ENCODE measurements at regions not wholly inside any gene's neighbourhood (a gene's known extent, or its start where the extent isn't known, plus 50 kb on each side); places are given as distances from the start of the nearest gene placed in this dataset.

DNA sequence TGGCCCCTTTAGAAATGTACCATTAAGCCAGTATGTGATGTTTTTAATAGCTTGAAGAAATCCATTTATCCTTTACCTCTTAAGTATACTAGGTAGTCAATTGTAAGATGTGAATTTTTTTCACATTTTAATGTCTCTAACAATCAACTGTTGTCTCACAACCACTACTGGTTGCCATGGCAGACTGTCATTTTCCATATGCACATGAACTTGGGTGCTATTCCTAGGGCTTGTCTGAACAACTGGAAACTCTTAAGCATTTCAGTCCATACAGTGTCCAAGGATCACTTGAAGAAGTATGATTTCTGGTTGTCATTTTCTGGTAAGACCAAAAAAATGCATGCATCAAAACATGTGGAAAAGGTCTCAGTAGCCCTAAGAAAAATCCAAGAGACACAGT is 315.1 kb downstream of the HHIPL2 start:
- Histone ChIP-seq H3K36me3 (ENCODE audit: insufficient read depth, insufficient read length, low read length) (no peaks in the 10 kb centered on the region), H3K9ac (ENCODE audit: insufficient read length, low read depth) (no peak overlapping the region), H3K4me1 (ENCODE audit: insufficient read depth, insufficient read length) (no peaks in the 10 kb centered on the region), H3K4me3 (ENCODE audit: insufficient read length, low read depth) (no peak overlapping the region), H3K9me3 (ENCODE audit: insufficient read depth, low read length) (no peaks in the 10 kb centered on the region), H3K27me3 (ENCODE audit: insufficient read depth, insufficient read length) (no peaks in the 10 kb centered on the region)
- no peak for TF ChIP-seq YY1 (IDR thresholded peaks at IDR 0.05; ENCODE audit: insufficient read depth, insufficient read length)
- TF ChIP-seq ZNF274 (IDR thresholded peaks at IDR 0.05; ENCODE audit: low read depth, low read length), result no peak
- TF ChIP-seq SUZ12 (IDR thresholded peaks at IDR 0.05; ENCODE audit: extremely low read depth, insufficient read depth, insufficient read length), result no peak
- DNase-seq (ENCODE audit: low read depth, low spot score), result no peak

DNA sequence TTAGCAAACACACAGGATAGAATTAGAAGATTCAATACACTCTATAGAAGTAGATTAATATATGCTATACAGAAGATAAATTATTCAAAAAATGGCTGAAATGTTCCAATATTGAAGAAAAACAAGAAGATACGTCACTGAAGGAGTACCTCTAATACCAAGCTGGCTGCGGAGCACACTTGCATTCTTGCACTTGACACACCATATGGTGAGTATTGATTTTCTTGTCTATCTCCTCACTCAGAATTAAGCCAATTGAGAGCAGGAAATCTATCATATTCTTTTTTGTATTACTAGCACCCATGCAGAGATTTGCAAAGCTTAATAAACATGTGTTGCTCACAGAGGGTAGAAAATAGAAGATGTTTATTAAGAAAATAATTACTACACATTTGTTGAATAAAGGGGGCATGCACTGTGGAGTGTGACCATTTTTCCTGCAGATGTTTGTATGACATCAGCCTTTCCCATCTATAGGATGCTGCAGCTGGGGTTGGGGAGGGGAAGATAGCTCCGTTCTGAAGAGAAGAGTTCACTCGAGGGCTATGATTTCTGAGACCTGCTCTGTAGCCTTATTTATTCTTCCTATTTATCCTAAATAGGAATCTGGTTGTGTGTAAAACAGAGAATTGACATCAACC is 318.1 kb downstream of the HHIPL2 start:
- no peak overlapping the region for H3K4me3 ChIP-seq (ENCODE audit: insufficient read length, low read depth)
- H3K27me3 ChIP-seq (ENCODE audit: insufficient read depth, insufficient read length), result no peaks in the 10 kb centered on the region
- H3K36me3 ChIP-seq (ENCODE audit: insufficient read depth, insufficient read length, low read length), result no peaks in the 10 kb centered on the region
- no peaks in the 10 kb centered on the region for H3K9me3 ChIP-seq (ENCODE audit: insufficient read depth, low read length)
- no peaks in the 10 kb centered on the region for H3K4me1 ChIP-seq (ENCODE audit: insufficient read depth, insufficient read length)
- no peak overlapping the region for H3K9ac ChIP-seq (ENCODE audit: insufficient read length, low read depth)
- TF ChIP-seq YY1 (IDR thresholded peaks at IDR 0.05; ENCODE audit: insufficient read depth, insufficient read length), result no peak
- TF ChIP-seq SUZ12 (IDR thresholded peaks at IDR 0.05; ENCODE audit: extremely low read depth, insufficient read depth, insufficient read length), result no peak
- TF ChIP-seq ZNF274 (IDR thresholded peaks at IDR 0.05; ENCODE audit: low read depth, low read length), result no peak
- no peak for DNase-seq (ENCODE audit: low read depth, low spot score)

GRCh38 chr1:222225316-222225691 is 322.6 kb downstream of the HHIPL2 start:
- Histone ChIP-seq H3K9me3 (ENCODE audit: insufficient read depth, low read length) (peaks cover 27% of the 10 kb centered on the region), H3K27me3 (ENCODE audit: insufficient read depth, insufficient read length) (no peaks in the 10 kb centered on the region), H3K9ac (ENCODE audit: insufficient read length, low read depth) (no peak overlapping the region), H3K36me3 (ENCODE audit: insufficient read depth, insufficient read length, low read length) (no peaks in the 10 kb centered on the region), H3K4me3 (ENCODE audit: insufficient read length, low read depth) (no peak overlapping the region), H3K4me1 (ENCODE audit: insufficient read depth, insufficient read length) (no peaks in the 10 kb centered on the region)
- TF ChIP-seq ZNF274 (IDR thresholded peaks at IDR 0.05; ENCODE audit: low read depth, low read length), result no peak
- TF ChIP-seq YY1 (IDR thresholded peaks at IDR 0.05; ENCODE audit: insufficient read depth, insufficient read length), result no peak
- TF ChIP-seq SUZ12 (IDR thresholded peaks at IDR 0.05; ENCODE audit: extremely low read depth, insufficient read depth, insufficient read length), result no peak
- no peak for DNase-seq (ENCODE audit: low read depth, low spot score)

- TF ChIP-seq SUZ12 (IDR thresholded peaks at IDR 0.05; ENCODE audit: extremely low read depth, insufficient read depth, insufficient read length) (no peak), YY1 (IDR thresholded peaks at IDR 0.05; ENCODE audit: insufficient read depth, insufficient read length) (no peak), ZNF274 (IDR thresholded peaks at IDR 0.05; ENCODE audit: low read depth, low read length) (no peak)
- no peaks in the 10 kb centered on the region for H3K36me3 ChIP-seq (ENCODE audit: insufficient read depth, insufficient read length, low read length)
- DNase-seq (ENCODE audit: low read depth, low spot score), result no peak
- no peaks in the 10 kb centered on the region for H3K27me3 ChIP-seq (ENCODE audit: insufficient read depth, insufficient read length)
- H3K4me3 ChIP-seq (ENCODE audit: insufficient read length, low read depth), result no peak overlapping the region
- peaks cover 33% of the 10 kb centered on the region for H3K9me3 ChIP-seq (ENCODE audit: insufficient read depth, low read length)
- H3K4me1 ChIP-seq (ENCODE audit: insufficient read depth, insufficient read length), result no peaks in the 10 kb centered on the region
- H3K9ac ChIP-seq (ENCODE audit: insufficient read length, low read depth), result no peak overlapping the region
Measured at GRCh38 chr1:222224636-222225315, 323.1 kb downstream of the HHIPL2 start.

- TF ChIP-seq ZNF274 (IDR thresholded peaks at IDR 0.05; ENCODE audit: low read depth, low read length) (no peak), SUZ12 (IDR thresholded peaks at IDR 0.05; ENCODE audit: extremely low read depth, insufficient read depth, insufficient read length) (no peak), YY1 (IDR thresholded peaks at IDR 0.05; ENCODE audit: insufficient read depth, insufficient read length) (no peak)
- no peak overlapping the region for H3K9ac ChIP-seq (ENCODE audit: insufficient read length, low read depth)
- H3K36me3 ChIP-seq (ENCODE audit: insufficient read depth, insufficient read length, low read length), result no peaks in the 10 kb centered on the region
- peaks cover 39% of the 10 kb centered on the region for H3K9me3 ChIP-seq (ENCODE audit: insufficient read depth, low read length)
- no peak overlapping the region for H3K4me3 ChIP-seq (ENCODE audit: insufficient read length, low read depth)
- H3K4me1 ChIP-seq (ENCODE audit: insufficient read depth, insufficient read length), result no peaks in the 10 kb centered on the region
- no peak for DNase-seq (ENCODE audit: low read depth, low spot score)
- H3K27me3 ChIP-seq (ENCODE audit: insufficient read depth, insufficient read length), result no peaks in the 10 kb centered on the region
Measured at GRCh38 chr1:222224156-222224555, 323.7 kb downstream of the HHIPL2 start.

GRCh38 chr1:222223010-222223409 is 324.9 kb downstream of the HHIPL2 start:
- Histone ChIP-seq H3K36me3 (ENCODE audit: insufficient read depth, insufficient read length, low read length) (no peaks in the 10 kb centered on the region), H3K4me3 (ENCODE audit: insufficient read length, low read depth) (no peak overlapping the region), H3K27me3 (ENCODE audit: insufficient read depth, insufficient read length) (no peaks in the 10 kb centered on the region), H3K4me1 (ENCODE audit: insufficient read depth, insufficient read length) (no peaks in the 10 kb centered on the region), H3K9me3 (ENCODE audit: insufficient read depth, low read length) (peaks cover 40% of the 10 kb centered on the region), H3K9ac (ENCODE audit: insufficient read length, low read depth) (no peak overlapping the region)
- TF ChIP-seq YY1 (IDR thresholded peaks at IDR 0.05; ENCODE audit: insufficient read depth, insufficient read length) (no peak), SUZ12 (IDR thresholded peaks at IDR 0.05; ENCODE audit: extremely low read depth, insufficient read depth, insufficient read length) (no peak), ZNF274 (IDR thresholded peaks at IDR 0.05; ENCODE audit: low read depth, low read length) (no peak)
- DNase-seq (ENCODE audit: low read depth, low spot score), result no peak

DNA sequence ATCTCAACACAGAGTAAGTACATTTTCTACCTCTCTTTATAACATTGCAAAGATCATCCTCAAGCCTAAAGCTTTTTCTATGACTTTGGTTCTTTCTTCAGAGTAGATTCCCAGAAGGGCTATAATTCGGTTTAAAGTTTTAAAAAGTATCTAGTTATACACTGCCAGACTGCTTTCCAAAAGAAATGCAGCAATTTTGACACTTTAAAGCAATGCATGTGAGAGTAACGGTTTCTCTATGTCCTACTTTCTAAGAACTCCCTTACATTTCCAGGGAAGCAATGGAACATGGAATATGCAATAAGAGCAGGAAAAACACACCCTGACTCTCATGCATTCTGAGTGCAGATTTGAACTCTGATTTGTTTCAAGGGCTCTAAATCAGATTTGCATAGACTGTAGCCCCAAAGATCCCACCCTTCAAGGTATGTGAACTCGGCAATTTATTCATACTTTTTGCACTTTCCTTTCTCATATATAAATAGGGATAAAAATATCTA is 331.6 kb downstream of the HHIPL2 start:
- TF ChIP-seq SUZ12 (IDR thresholded peaks at IDR 0.05; ENCODE audit: extremely low read depth, insufficient read depth, insufficient read length) (no peak), YY1 (IDR thresholded peaks at IDR 0.05; ENCODE audit: insufficient read depth, insufficient read length) (no peak), ZNF274 (IDR thresholded peaks at IDR 0.05; ENCODE audit: low read depth, low read length) (no peak)
- H3K9ac ChIP-seq (ENCODE audit: insufficient read length, low read depth), result no peak overlapping the region

More for the DNA sequence above, 331.6 kb downstream of the HHIPL2 start:
- no peak for DNase-seq (ENCODE audit: low read depth, low spot score)
- no peak overlapping the region for H3K4me3 ChIP-seq (ENCODE audit: insufficient read length, low read depth)
- peaks cover 22% of the 10 kb centered on the region for H3K9me3 ChIP-seq (ENCODE audit: insufficient read depth, low read length)
- no peaks in the 10 kb centered on the region for H3K36me3 ChIP-seq (ENCODE audit: insufficient read depth, insufficient read length, low read length)
- no peaks in the 10 kb centered on the region for H3K27me3 ChIP-seq (ENCODE audit: insufficient read depth, insufficient read length)
- no peaks in the 10 kb centered on the region for H3K4me1 ChIP-seq (ENCODE audit: insufficient read depth, insufficient read length)

All from NT2/D1 (cell line).